Activated CD4-positive, CD25-positive, alpha-beta regulatory T cell treated with anti-CD3 and anti-CD28 coated beads, Interleukin-2, amount 50 U/mL, for 72 hours (primary cell): ENCODE measurements at regions not wholly inside any gene's neighbourhood (a gene's known extent, or its start where the extent isn't known, plus 50 kb on each side); places are given as distances from the start of the nearest gene placed in this dataset.

Source experiments
- DNase-seq: peaks from one replicate; pipeline ENCODE4 v3.0.0; 2021

GRCh38 chr22:48459859-48460823 lies 1367.5 kb downstream of the BRD1 start:
- no peak for DNase-seq

GRCh38 chr22:48459259-48459658 lies 1368.4 kb downstream of the BRD1 start:
- DNase-seq: no peak

- DNase-seq: no peak
Observed at GRCh38 chr22:48456449-48456848, 1371.2 kb downstream of the BRD1 start.

- no peak for DNase-seq
Observed at GRCh38 chr22:48453751-48454485, 1373.8 kb downstream of the BRD1 start.

- DNase-seq: no peak
Observed at GRCh38 chr22:48453171-48453570, 1374.5 kb downstream of the BRD1 start.

GRCh38 chr22:48452766-48453165 lies 1374.9 kb downstream of the BRD1 start:
- no peak for DNase-seq

- no peak for DNase-seq
Observed at GRCh38 chr22:48451891-48452290, 1375.8 kb downstream of the BRD1 start.

GRCh38 chr22:48450188-48450825 lies 1377.4 kb downstream of the BRD1 start:
- DNase-seq: no peak

- DNase-seq: no peak
Observed at GRCh38 chr22:48449466-48450187, 1378.0 kb downstream of the BRD1 start.

GRCh38 chr22:48448821-48449220 lies 1378.9 kb downstream of the BRD1 start:
- no peak for DNase-seq

GRCh38 chr22:48445113-48445827 lies 1382.4 kb downstream of the BRD1 start:
- no peak for DNase-seq

GRCh38 chr22:48444320-48445112 lies 1383.2 kb downstream of the BRD1 start:
- DNase-seq: no peak

- no peak for DNase-seq
Observed at GRCh38 chr22:48443680-48444079, 1384.0 kb downstream of the BRD1 start.

- DNase-seq: no peak
Observed at GRCh38 chr22:48442663-48443062, 1385.0 kb downstream of the BRD1 start.

GRCh38 chr22:48441553-48441850 lies 1386.2 kb downstream of the BRD1 start:
- no peak for DNase-seq

- DNase-seq: no peak
Observed at GRCh38 chr22:48440673-48441552, 1386.8 kb downstream of the BRD1 start.

GRCh38 chr22:48440176-48440575 lies 1387.5 kb downstream of the BRD1 start:
- DNase-seq: no peak

GRCh38 chr22:48439560-48440135 lies 1388.0 kb downstream of the BRD1 start:
- DNase-seq: no peak

GRCh38 chr22:48438800-48439559 lies 1388.7 kb downstream of the BRD1 start:
- no peak for DNase-seq
